Pancreas (tissue), 10 donors: ENCODE measurements at regions not wholly inside any gene's neighbourhood (a gene's known extent, or its start where the extent isn't known, plus 50 kb on each side); places are given as distances from the start of the nearest gene placed in this dataset.

ENCODE experiments used
- ATAC-seq, 4 donors: fragments of 200-7000 bp; cut with Tn5 transposase; one replicate each; pipeline versions ENCODE4 v1.8.0 to v1.9.1; 2020; ENCODE audit warnings: mild to moderate bottlenecking in 4 of 4, moderate library complexity in 4 of 4
- DNase-seq, 6 donors: peaks; one replicate each; pipeline ENCODE4 v3.0.0-alpha.2; 2020
- FAIRE-seq: peaks from 2 replicates; lab custom pipeline; 2012; peaks lifted over from hg19 to GRCh38; lab: Jason Lieb, UNC
- H3K27ac ChIP-seq, 4 donors: fragments of 200-600 bp; sonication (generic); 1 replicate in 3 of 4; 2 replicates in 1 of 4; pipeline versions ENCODE4 v1.5.0 to v1.8.0; 2020
- H3K27me3 ChIP-seq, 4 donors: fragments of 200-600 bp; one replicate each; pipeline ENCODE4 v1.8.0; 2021
- H3K36me3 ChIP-seq, 3 donors: fragments of 200-600 bp; sonication (generic) in 1 of 3; one replicate each; pipeline versions ENCODE4 v1.5.0 to v1.8.0; 2020 to 2021
- H3K4me1 ChIP-seq, 3 donors: fragments of 200-600 bp; one replicate each; pipeline ENCODE4 v1.8.0; 2021
- H3K4me3 ChIP-seq, 4 donors: fragments of 200-600 bp; sonication (generic) in 2 of 4; one replicate each; pipeline versions ENCODE4 v1.5.0 to v1.8.0; 2020 to 2021
- H3K9me3 ChIP-seq, 4 donors: fragments of 200-600 bp; one replicate each; pipeline ENCODE4 v1.8.0; 2021
- CTCF ChIP-seq, 4 donors: fragments of 200-600 bp; sonication (generic) in 3 of 4; IDR thresholded peaks; one replicate each; pipeline versions ENCODE4 v1.5.0 to v1.8.0; 2021; ENCODE audit warnings: antibody characterized with exemption in 4 of 4
- WGBS, 2 donors: extraction: QIAGEN DNeasy Blood & Tissue Kit; methylation state at CpG; one replicate each; pipeline ENCODE4 v1.1.7; 2013; 5-methylcytosine and 5-hydroxymethylcytosine counted together
- intact Hi-C, 3 donors: fragments of 100-400 bp; cut with DNase I; formaldehyde crosslinking; loops; one replicate each; pipeline versions ENCODE4 v1.11.1 to v1.14.2; 2022
- donor health status: healthy with polysubstance abuse.
- donor health status: DM: no; HTN: no; CAD: no; lungs with moderate emphysema.
- donor health status: DM: no; HTN: no; CAD: no.
- donor health status: control.
- donor health status: control.
- donor health status: Bipolar disorder and iron deficiency.
- donor health status: DM: yes; HTN: yes; CAD: no.
- donor health status: DM: no; HTN: no; CAD: no.
- donor health status: DM: no; HTN: no; CAD: no.
- donor health status: DM: yes; HTN: yes; CAD: no.

GRCh38 chr7:66413379-66414114 is 208.4 kb downstream of the TPST1 start:
- peak in 3 of 4 donors; percentile 32 to 35 (median 32) for TF ChIP-seq CTCF (IDR thresholded peaks at IDR 0.05)
- Histone ChIP-seq H3K4me3 (peak overlapping the region; percentile 26 to 58 (median 46)), H3K27me3 (no peaks in the 10 kb centered on the region), H3K4me1 (peaks cover 0 to 6% (median 6%) of the 10 kb centered on the region in 3 donors), H3K36me3 (no peaks in the 10 kb centered on the region), H3K27ac (peak overlapping the region; percentile 69 to 85 (median 77)), H3K9me3 (no peaks in the 10 kb centered on the region)
- FAIRE-seq (no peak), DNase-seq (peak; percentile 89 to 96 (median 92)), ATAC-seq (peak; percentile 91 to 95 (median 93))
- WGBS, 2 donors = 4% methylated on average over 49 of the region's 49 CpGs
- intact Hi-C loops = no loop called here

GRCh38 chr7:66415659-66416265 is 210.6 kb downstream of the TPST1 start:
- intact Hi-C loops = no loop called here
- Histone ChIP-seq H3K4me1 (peaks cover 0 to 6% (median 6%) of the 10 kb centered on the region in 3 donors), H3K27me3 (no peaks in the 10 kb centered on the region), H3K36me3 (no peaks in the 10 kb centered on the region), H3K27ac (no peak overlapping the region), H3K9me3 (no peaks in the 10 kb centered on the region), H3K4me3 (no peak overlapping the region)
- 90 to 95% methylated on average over 4 of the region's 4 CpGs for WGBS, 2 donors
- TF ChIP-seq CTCF (IDR thresholded peaks at IDR 0.05) = no peak
- ATAC-seq = no peak
- DNase-seq = no peak
- no peak for FAIRE-seq

GRCh38 chr7:66418537-66418936 is 210.1 kb upstream of the KCTD7 start:
- H3K27me3 ChIP-seq = no peaks in the 10 kb centered on the region
- DNase-seq (no peak), ATAC-seq (no peak), FAIRE-seq (no peak)
- TF ChIP-seq CTCF (IDR thresholded peaks at IDR 0.05) = no peak
- H3K4me3 ChIP-seq = no peak overlapping the region
- H3K27ac ChIP-seq = no peak overlapping the region
- H3K4me1 ChIP-seq = peaks cover 0 to 6% (median 6%) of the 10 kb centered on the region in 3 donors
- intact Hi-C loops = no loop called here
- WGBS, 2 donors = 95 to 99% methylated on average over 3 of the region's 3 CpGs
- H3K9me3 ChIP-seq = no peaks in the 10 kb centered on the region
- H3K36me3 ChIP-seq = no peaks in the 10 kb centered on the region

GRCh38 chr7:66419210-66419609 is 209.5 kb upstream of the KCTD7 start:
- TF ChIP-seq CTCF (IDR thresholded peaks at IDR 0.05) = no peak
- H3K27ac ChIP-seq = no peak overlapping the region
- FAIRE-seq (no peak), DNase-seq (no peak), ATAC-seq (no peak)
- H3K9me3 ChIP-seq = no peaks in the 10 kb centered on the region
- H3K36me3 ChIP-seq = no peaks in the 10 kb centered on the region
- no peak overlapping the region for H3K4me3 ChIP-seq
- WGBS, 2 donors = 82% methylated on average over 3 of the region's 3 CpGs
- intact Hi-C loops = no loop called here
- H3K27me3 ChIP-seq = no peaks in the 10 kb centered on the region
- peaks cover 0 to 3% (median under 1%) of the 10 kb centered on the region in 3 donors for H3K4me1 ChIP-seq
